Prostate gland (tissue), 2 donors: ENCODE measurements at regions not wholly inside any gene's neighbourhood (a gene's known extent, or its start where the extent isn't known, plus 50 kb on each side); places are given as distances from the start of the nearest gene placed in this dataset.
"Not testable (repeated sequence)": the region's sequence is repeated elsewhere in the genome, so short reads cannot be mapped to it uniquely, and the experiment has no call there.

ENCODE experiments used
- DNase-seq: peaks from one replicate; pipeline ENCODE4 v3.0.0-alpha.2; 2019; ENCODE audit warnings: low spot score
- H3K27ac ChIP-seq, 2 donors: fragments of 200-600 bp; sonication (generic); 2 replicates each; pipeline ENCODE4 v1.5.1; 2017 to 2019
- H3K27me3 ChIP-seq: fragments of 200-600 bp; sonication (generic); replicated peaks from 2 replicates; pipeline ENCODE4 v1.5.1; 2019; ENCODE audit not compliant: insufficient read depth
- H3K36me3 ChIP-seq, 2 donors: fragments of 200-600 bp; sonication (generic); 1 replicate in 1 of 2; 2 replicates in 1 of 2; pipeline versions ENCODE4 v1.5.1 to v1.8.1; 2017 to 2019
- H3K4me1 ChIP-seq: fragments of 200-600 bp; sonication (generic); replicated peaks from 2 replicates; pipeline ENCODE4 v1.5.1; 2019
- H3K4me3 ChIP-seq, 2 donors: fragments of 200-600 bp; sonication (generic); 2 replicates each; pipeline ENCODE4 v1.5.1; 2017 to 2019
- H3K9me3 ChIP-seq: fragments of 200-600 bp; sonication (generic); 2 replicates; pipeline ENCODE4 v1.5.1; 2017
- POLR2A ChIP-seq: fragments of 450-650 bp; IDR thresholded peaks from one replicate; pipeline ENCODE4 v1.6.1; 2016; ENCODE audit warnings: antibody characterized with exemption, mild to moderate bottlenecking
- POLR2AphosphoS5 ChIP-seq: sonication (generic); formaldehyde crosslinking; IDR thresholded peaks from one replicate; pipeline ENCODE4 v1.6.1; 2017; ENCODE audit warnings: antibody characterized with exemption
- WGBS: methylation state at CpG from one replicate; pipeline ENCODE4 v1.1.5; 2018; 5-methylcytosine and 5-hydroxymethylcytosine counted together
- intact Hi-C: fragments of 100-400 bp; cut with DNase I; formaldehyde crosslinking; loops from one replicate; pipeline ENCODE4 v1.14.2; 2022
- TF ChIP-seq, protein P1 (sequence below), 4 experiments: fragments of 200-600 bp in 2 of 4; fragments of 450-650 bp in 2 of 4; sonication (generic) in 2 of 4; IDR thresholded peaks; 1 replicate in 3 of 4; 2 replicates in 1 of 4; pipeline ENCODE4 v1.5.1; 2016 to 2019; ENCODE audit warnings: antibody characterized with exemption in 4 of 4, mild to moderate bottlenecking in 2 of 4, moderate library complexity in 2 of 4

DNA sequence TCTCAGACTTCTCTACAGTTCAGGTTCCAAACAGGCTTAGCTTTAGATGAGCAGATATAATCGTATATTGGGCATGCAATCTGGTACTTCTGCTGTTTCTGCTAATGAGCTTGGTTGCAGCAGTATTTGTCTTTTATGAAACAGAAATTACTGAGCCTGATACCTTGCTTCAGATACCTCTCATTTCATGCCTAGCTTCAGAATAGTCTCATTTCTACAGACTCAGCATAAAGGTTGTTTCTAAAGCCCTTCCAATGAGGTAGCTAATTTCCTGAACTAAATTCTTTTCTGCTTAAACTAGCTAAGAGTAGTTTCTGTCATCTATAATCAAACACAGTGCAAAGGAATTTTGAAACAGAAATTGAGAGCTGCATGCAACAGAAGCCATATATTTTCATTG, 275.0 kb upstream of the KITLG start:
- no peak for DNase-seq
- H3K4me1 ChIP-seq = no peaks in the 10 kb centered on the region
- H3K4me3 ChIP-seq = no peak overlapping the region
- no peaks in the 10 kb centered on the region for H3K36me3 ChIP-seq
- H3K27ac ChIP-seq = no peak overlapping the region
- H3K9me3 ChIP-seq = no peaks in the 10 kb centered on the region
- TF ChIP-seq POLR2AphosphoS5 = no peak
- TF ChIP-seq, protein P1, sequence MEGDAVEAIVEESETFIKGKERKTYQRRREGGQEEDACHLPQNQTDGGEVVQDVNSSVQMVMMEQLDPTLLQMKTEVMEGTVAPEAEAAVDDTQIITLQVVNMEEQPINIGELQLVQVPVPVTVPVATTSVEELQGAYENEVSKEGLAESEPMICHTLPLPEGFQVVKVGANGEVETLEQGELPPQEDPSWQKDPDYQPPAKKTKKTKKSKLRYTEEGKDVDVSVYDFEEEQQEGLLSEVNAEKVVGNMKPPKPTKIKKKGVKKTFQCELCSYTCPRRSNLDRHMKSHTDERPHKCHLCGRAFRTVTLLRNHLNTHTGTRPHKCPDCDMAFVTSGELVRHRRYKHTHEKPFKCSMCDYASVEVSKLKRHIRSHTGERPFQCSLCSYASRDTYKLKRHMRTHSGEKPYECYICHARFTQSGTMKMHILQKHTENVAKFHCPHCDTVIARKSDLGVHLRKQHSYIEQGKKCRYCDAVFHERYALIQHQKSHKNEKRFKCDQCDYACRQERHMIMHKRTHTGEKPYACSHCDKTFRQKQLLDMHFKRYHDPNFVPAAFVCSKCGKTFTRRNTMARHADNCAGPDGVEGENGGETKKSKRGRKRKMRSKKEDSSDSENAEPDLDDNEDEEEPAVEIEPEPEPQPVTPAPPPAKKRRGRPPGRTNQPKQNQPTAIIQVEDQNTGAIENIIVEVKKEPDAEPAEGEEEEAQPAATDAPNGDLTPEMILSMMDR (IDR thresholded peaks at IDR 0.05) = no peak
- no peak for TF ChIP-seq POLR2A
- no peaks in the 10 kb centered on the region for H3K27me3 ChIP-seq
- intact Hi-C loops = no loop called here
- WGBS = 84% methylated on average over 1 of the region's 1 CpG

DNA sequence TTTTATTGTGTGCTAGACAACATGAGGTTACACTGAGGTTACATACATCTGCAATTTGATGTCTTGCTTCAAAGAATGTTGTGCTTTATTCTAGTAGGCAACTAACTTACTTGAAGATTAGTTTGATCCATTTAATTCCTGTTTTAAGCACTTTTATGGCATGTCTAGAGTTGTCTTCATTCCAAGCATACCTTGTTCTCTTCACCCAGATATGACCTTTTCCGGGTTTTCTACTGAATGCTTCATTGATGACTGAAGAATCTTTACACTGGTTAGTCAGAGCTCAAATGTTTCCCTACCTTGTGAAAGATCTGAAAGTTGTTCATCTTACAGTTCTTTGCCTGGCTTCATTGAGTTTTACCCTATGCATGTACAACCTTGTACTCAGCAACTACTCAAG, 274.0 kb upstream of the KITLG start:
- TF ChIP-seq, protein P1 (IDR thresholded peaks at IDR 0.05) = no peak
- TF ChIP-seq POLR2AphosphoS5 = peak; percentile 21
- Histone ChIP-seq H3K4me3 (no peak overlapping the region), H3K27me3 (no peaks in the 10 kb centered on the region), H3K27ac (no peak overlapping the region), H3K36me3 (no peaks in the 10 kb centered on the region), H3K9me3 (no peaks in the 10 kb centered on the region), H3K4me1 (no peaks in the 10 kb centered on the region)
- WGBS = 38% methylated on average over 1 of the region's 1 CpG
- intact Hi-C loops = no loop called here
- DNase-seq = no peak

DNA sequence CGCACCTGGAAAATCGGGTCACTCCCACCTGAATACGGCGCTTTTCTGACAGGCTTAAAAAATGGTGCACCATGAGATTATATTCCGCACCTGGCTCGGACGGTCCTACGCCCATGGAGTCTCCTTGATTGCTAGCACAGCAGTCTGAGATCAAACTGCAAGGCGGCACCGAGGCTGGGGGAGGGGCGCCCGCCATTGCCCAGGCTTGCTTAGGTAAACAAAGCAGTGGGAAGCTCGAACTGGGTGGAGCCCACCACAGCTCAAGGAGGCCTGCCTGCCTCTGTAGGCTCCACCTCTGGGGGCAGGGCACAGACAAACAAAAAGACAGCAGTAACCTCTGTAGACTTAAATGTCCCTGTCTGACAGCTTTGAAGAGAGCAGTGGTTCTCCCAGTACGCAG, 267.0 kb upstream of the KITLG start:
- H3K9me3 ChIP-seq, H3K27me3 ChIP-seq, H3K36me3 ChIP-seq, H3K4me3 ChIP-seq, H3K4me1 ChIP-seq, DNase-seq, intact Hi-C loops, H3K27ac ChIP-seq: not testable (repeated sequence)
- 85% methylated on average over 13 of the region's 14 CpGs for WGBS

DNA sequence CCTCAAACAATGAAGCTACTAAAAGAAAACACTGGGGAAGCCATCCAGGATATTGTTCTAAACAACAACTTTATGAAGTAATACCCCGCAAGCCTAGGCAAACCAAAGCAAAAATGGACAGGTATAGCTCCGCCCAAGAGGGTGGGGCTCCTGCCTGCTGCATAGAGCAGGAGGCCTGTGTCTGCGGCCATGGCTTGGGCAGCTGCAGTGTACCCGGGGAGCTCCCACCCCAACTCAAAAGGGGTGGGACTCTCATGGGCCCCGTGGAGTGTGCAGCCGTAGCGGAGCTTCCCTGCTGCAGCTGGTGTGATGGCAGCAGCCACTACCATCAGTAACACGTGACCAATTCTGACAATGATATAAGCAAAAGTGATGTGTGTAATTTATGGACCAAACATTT, 264.2 kb upstream of the KITLG start:
- H3K36me3 ChIP-seq = no peaks in the 10 kb centered on the region
- intact Hi-C loops = no loop called here
- no peaks in the 10 kb centered on the region for H3K9me3 ChIP-seq
- TF ChIP-seq POLR2AphosphoS5 (no peak), POLR2A (no peak)
- TF ChIP-seq, protein P1 (IDR thresholded peaks at IDR 0.05) = no peak
- H3K4me1 ChIP-seq = no peaks in the 10 kb centered on the region
- no peak for DNase-seq
- 81% methylated on average over 8 of the region's 8 CpGs for WGBS
- no peaks in the 10 kb centered on the region for H3K27me3 ChIP-seq
- no peak overlapping the region for H3K27ac ChIP-seq
- H3K4me3 ChIP-seq = no peak overlapping the region

DNA sequence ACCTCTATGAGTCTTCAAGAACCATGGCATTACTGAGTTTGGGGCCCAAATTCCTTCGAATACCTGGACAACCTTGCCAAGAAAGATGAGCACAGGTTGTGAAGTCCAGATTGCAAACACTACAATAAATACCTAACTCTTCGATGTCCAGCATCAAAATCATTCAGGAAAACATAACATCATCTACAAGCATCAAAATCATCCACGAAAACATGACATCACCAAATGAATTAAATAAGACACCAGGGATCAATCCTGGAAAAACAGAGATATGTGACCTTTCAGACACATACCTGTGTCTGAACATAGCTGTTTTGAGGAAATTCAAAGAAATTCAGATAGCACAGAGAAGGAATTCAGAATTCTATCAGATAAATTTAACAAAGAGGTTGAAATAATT, 262.0 kb upstream of the KITLG start:
- DNase-seq = no peak
- no peaks in the 10 kb centered on the region for H3K27me3 ChIP-seq
- no peaks in the 10 kb centered on the region for H3K9me3 ChIP-seq
- intact Hi-C loops = no loop called here
- 97% methylated on average over 3 of the region's 3 CpGs for WGBS
- H3K36me3 ChIP-seq = no peaks in the 10 kb centered on the region
- no peak overlapping the region for H3K4me3 ChIP-seq
- TF ChIP-seq, protein P1 (IDR thresholded peaks at IDR 0.05) = no peak
- no peak for TF ChIP-seq POLR2A
- no peak for TF ChIP-seq POLR2AphosphoS5
- H3K4me1 ChIP-seq = no peaks in the 10 kb centered on the region
- no peak overlapping the region for H3K27ac ChIP-seq
